ENCODE measurements at regions not wholly inside any gene's neighbourhood (a gene's known extent, or its start where the extent isn't known, plus 50 kb on each side); places are given as distances from the start of the nearest gene placed in this dataset.

DNA sequence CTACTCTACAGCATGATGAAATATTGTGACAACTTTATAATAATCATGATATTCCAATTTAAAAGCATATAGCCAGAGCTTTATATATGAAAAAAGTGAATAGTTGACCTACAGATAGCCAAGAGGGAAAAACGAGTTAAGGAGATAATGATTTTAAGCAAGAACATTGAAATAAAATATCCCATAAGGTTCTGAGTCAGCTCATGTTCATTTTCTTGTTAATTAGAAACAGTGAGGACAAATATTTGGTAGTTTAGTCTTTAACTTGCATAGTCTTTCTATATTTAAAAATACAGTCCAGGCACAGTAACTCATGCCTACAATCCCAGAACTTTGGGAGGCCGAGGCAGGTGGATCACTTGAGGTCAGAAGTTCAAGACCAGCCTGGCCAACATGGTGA lies 55.8 kb upstream of the CDH6 start:
- no peak for DNase-seq (ENCODE audit: low read depth)

DNA sequence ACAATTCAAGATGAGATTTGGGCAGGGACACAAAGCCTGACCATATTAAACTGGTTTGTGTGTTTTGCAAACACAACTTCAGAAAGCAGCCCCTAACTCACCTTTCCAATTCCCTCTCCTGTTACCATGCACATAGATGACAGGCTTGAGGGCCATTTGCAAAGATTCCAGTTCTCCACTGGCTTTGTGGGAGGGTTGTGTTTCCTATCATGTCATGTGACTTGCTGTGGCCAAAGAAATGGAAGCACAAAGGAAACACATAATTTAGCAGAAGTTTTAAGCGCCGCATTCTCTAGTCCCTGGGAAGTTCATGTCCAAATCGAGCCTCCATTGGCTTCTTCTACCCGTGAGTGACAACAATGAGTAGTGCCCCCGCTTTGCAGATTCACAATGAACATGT lies 57.9 kb upstream of the CDH6 start:
- DNase-seq (ENCODE audit: low read depth), result no peak

DNA sequence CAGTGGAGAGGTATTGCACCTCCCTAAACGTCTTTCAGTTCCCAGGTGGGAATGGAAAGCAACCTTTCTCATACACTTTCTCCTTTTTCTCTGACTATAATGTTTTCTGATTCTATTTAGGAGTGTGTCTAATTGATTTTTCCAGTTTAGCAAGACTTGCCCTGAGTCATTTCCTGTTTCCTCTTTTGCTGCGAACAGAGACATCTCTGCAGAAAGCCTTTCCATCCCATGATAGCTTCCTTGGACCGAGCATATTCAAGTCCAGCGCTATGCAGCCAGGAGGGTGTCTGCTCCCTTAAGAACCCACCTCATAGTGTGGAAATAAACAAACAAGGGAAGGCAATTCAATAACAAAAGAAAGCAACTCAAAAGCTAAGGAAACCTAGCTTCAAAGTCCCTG lies 60.0 kb upstream of the CDH6 start:
- no peak for DNase-seq (ENCODE audit: low read depth)

DNA sequence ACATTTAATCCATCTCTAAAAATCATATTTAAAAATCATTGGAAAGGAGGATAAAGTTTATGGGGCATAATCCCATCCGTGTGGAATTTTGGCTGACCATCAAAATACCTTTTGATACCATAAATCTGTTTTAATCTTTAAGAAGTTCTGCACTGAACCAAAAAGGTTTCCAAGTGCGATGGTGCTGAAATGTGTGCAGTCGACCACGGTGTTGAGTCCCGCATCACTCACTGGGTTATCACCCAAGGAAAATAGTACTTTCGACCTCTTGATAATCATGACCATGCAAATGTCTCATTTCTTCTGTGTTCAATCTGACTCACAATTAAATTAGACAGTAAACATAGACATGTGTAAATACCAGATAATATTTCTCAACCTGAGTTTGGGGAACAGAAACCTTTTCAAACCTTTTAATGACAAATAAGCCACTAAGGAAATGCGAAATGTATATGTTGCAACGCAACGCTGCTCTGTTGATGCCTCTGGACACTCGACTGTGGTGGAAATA lies 62.0 kb upstream of the CDH6 start:
- DNase-seq (ENCODE audit: low read depth), result no peak

DNA sequence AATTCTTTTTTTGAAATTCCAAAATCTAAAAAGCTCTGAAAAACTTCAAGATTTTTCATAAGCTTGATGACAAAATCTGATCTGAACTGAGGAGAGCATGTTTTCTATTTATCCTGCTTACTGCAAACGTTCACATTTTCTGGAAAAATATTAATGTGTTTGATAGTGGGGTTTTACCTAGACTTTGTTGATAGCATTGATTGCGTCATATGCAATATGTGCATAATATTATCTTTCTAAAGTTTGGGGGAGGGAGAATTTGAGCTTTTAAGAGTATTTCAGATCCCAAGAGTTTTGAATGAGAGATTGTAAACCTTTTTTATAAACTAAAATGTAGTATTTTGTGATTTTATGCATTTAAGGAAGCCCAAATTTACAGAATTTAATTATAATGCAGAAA lies 62.8 kb upstream of the CDH6 start:
- DNase-seq (ENCODE audit: low read depth), result no peak

DNA sequence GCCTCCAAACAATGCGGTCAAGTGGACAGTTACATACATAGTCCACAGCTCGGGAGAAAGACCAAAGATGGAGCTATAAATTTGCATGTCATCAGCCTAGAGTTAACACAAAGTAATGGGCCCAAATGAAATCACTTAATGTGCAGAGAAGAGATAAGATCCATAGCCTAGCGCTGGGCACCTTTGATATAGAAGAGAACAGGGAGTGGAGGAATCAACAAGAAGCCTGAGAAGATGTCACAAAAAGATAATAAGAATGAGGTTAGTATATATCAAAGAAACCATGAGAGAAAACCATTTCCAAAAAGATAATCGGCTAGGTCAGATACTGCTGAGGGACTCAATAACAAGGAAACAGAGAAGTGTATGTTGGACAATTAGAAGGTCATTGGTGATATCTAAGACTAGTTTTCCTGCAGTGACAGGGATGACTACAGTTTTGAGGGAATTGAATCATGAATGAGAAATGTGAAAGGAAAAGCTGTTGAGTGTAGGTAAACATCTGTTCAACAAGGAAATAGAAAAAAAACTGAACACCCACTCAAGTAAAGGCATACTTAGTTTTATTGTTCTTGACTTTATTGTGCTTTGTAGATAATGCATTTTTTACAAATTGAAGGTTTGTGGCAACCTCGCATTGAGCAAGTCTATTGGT lies 68.7 kb upstream of the CDH6 start:
- no peak for DNase-seq (ENCODE audit: low read depth)

DNA sequence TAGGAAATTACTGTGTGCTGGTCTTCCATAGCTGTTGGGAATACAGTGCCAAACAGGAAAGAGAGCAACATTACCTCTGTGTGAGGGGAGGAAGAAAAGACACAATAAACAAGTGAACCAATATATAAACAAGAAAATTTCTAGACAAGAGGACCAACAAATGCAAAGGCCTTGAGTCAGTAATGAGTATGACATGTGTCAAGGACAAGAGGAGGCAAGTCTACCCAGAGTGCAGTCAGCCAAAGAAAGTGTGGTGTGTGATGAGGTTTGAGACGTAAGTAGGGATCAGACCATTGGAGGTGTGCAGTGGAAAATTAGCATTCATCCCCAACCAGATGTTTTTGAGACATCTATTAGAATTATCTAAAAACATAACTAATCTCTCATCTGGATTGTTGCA lies 69.5 kb upstream of the CDH6 start:
- no peak for DNase-seq (ENCODE audit: low read depth)

DNA sequence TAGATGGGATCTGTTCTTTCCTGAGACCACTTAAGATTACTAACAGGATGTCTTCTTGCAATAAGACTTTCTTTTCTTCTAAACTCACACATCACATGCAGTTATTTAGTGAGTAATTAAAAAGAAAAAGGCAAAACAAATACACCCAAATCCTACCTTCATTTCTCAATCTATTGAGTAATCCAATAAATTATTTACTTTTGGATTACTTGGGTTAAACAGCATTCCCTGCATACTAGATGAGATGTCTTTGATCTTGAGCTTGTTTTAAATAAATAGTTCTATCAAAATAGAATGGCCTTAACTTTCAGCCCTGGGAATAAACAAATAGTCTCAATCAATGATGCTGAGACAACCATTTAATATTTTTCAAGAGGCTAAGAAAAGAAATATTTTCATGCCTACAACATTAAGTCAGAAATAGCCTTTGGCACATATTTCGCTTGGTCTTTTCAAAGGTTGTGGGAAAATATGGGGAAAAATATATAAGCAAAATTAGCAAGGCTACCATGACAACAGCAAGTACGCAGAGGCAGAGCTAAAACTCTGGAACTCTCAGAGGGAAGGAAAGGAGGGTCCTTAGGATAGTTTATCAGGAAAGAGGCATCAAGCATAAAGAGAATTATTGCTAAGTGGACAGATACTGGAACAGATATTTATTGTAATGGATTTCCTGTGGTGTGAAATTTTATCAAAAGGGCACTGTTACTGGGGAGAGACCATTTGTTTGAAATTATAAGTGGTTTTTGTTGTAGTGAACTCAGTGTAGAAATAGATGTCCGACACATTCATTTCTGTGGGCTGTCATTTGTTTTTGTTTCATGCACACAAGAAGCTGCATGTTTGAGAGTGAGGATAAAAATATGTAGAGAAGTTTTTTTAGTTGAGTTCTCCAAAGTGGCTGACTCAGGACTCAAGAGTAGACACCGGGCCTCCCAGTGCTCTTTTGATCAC lies 70.2 kb upstream of the CDH6 start:
- no peak for DNase-seq (ENCODE audit: low read depth)

DNA sequence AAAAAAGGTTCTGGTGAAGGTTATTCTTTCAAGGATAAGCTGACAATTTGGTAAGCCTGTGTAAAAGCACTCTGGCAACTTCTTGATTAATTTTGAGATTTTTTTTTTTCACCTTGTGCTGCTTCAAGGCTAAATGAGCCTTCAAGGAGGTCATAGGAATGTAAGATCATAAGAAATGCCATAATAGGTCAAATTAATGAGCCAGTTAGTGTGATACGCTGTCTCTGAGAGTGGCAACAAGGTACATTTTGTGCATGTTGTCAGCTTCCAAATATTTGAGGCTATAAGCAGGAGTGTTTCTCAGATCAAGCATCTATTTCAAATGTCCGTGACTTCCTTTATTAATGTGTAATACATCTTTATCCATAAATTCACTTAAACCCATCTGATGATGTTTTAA lies 72.3 kb upstream of the CDH6 start:
- no peak for DNase-seq (ENCODE audit: low read depth)

DNA sequence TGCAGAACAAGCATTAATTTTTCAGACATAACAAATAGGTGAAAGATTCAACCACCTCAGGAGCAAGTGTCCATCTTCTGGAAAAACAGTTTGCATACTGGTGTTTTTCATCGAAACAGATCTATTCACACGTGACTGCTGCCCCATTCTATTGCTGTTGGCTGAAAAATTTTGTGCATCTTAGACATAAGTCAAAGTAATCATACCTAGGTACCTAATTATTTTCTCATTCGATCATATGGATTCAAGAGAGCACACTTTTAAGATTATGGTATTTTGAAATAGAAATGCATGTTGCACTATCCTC lies 72.9 kb upstream of the CDH6 start:
- no peak for DNase-seq (ENCODE audit: low read depth)

DNA sequence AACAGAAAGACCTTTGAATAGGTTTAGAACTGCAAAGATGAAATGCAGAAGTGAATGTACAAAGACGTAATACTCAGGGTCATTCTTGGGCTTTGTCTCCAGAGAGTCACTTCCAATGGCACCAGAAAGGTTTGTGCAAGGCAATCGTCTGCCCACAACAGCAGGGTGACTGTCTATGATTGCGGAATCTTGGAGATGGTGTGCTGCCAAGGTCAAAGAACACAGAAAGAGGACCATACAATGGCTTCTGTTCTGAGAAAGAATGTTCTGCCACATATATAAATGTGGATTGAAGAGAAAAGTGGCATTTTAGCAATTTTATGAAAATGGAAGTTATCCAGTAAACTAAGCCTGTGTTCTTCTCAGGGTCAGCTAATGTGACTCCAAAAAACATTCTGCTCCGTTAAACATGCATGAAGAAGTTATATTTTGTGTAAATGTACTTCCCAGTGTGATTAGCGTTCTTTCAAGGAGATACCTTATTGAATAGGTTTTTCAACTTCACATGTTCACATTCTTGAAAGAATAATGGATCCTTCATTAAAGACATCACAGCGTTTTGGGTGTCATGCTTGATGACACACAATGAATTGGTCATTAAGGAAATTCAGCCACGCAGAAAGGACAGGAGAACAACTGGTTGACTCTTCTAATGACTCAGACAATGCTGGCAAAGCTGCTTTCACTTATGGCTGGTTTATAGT lies 73.4 kb upstream of the CDH6 start:
- no peak for DNase-seq (ENCODE audit: low read depth)

DNA sequence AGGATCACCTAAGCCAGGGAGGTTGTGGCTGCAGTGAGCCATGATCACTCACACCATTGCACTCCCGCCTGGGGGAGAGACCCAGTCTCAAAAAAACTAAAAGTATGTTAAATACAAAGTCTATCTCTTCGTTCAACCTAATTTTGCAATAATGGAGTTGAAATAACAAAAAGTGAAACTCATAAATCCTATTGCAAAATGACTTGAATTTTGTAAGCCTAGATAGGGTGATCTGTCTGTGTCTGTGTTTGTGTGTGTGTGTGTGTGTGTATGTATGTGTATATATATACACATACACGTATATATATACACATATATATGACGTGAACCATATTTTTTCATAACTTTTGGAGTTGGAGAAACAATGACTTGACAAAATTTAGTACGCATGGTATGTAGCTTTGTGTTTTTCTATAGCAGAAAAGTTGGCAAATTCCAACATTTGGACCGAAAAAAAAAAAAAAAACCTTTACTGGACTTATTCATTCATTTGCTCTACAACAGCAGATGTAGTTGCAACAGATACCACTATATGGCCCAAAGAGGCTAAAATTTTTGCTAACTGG lies 76.9 kb upstream of the CDH6 start:
- no peak for DNase-seq (ENCODE audit: low read depth)

DNA sequence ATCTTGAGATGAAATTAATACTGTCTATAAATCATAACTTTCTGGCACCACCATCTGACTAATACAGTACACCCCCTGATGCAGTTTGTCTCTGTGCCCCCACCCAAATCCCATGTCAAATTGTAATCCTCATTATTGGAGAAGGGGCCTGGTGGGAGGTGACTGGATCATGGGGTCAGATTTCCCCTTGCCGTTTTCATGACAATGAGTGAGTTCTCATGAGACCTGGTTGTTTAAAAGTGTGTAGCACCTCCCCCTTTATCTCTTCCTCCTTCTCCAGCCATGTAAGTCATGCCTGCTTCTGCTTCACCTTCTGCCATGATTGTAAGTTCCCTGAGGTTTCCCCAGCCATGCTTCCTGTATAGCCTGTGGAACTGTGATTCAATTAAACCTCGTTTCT lies 78.7 kb upstream of the CDH6 start:
- no peak for DNase-seq (ENCODE audit: low read depth)

DNA sequence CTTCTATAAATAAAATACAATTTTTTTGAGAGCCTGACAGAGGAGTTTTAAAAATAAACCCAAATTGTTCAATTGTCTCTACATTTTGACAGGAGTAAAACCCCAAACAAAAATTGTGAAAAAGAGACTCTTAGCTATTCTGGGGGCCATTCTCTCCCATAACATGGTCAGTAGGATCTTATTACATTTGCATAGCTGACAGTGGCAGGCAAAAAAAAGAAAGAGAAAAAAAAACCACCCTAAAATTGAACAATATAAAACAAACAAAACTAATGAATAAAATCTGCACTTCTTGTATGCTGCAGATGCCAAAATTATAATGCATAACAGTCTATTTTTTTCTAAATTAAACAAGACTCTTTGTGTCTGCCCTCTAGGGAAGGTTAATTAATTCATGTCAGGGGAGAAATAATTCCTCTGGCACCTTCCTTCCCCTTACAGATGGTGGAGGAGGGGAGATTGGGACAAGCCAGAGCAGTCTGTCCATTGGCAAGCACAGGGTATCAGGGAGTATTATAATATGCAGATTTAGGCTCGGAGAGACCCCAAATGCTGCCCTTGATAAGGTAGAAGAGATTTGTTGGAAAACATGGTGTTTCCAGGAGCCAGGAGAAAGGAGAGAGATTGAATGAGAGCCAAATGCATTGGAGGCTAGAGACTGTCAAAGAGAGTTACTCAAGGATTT lies 79.7 kb upstream of the CDH6 start:
- DNase-seq (ENCODE audit: low read depth), result no peak

DNA sequence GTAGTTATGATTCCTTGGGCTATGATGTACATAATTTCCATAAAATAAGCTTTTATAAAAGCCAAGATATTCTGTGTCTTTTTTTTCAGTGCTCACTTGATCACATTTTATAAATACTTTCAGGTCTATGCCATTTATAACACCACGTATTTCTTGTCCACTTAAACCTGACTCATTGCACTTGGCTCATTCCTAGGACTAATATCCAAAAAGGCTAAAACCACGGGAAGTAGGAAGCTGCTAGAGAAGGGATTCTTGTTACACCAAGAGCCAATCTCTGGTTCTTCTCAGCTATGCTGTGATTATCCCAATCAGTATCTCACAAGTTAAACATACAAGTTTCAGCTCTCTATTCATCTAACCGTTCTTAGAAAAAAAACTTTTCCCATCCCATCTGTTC lies 80.4 kb upstream of the CDH6 start:
- peak; percentile 76 for DNase-seq (ENCODE audit: low read depth)

DNA sequence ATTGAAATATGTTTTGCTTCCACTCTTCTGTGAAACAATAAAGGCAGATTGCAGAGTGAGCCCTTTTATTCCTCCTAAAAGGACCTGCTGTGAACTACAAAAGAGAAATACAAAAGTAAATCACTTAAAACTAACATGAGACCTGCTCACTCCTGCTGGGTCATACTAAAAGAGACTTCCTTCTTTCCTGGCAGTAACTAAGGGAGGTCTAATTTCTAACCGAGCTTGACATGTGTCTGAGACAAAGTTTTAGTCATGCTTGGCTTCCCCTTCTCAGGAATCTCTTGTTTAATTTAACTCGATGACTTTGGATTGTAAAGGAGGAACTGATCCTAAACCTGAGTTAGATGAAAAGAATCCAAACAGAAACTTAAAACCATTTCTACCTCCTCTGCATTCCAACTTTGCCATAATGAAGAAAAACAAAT lies 86.4 kb upstream of the CDH6 start:
- DNase-seq (ENCODE audit: low read depth), result no peak

DNA sequence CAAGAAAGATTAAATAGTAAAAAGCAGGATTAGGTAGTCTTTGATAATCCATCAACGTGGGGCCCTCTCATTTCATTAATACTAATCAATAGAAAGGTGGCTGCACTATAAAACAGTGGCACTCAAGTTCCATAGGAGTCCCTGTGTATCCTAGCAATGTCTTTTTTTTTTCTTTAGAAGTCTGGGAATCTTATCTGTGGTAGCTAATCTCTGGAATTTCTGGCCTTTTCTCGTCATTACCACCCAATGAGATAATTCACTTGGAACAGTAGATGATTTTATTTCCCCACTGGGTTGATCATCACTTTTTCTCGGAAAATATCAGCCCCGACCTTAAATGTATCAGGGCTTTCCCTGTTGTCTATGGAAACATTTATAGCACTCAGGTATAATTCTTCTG lies 86.8 kb upstream of the CDH6 start:
- DNase-seq (ENCODE audit: low read depth), result no peak

DNA sequence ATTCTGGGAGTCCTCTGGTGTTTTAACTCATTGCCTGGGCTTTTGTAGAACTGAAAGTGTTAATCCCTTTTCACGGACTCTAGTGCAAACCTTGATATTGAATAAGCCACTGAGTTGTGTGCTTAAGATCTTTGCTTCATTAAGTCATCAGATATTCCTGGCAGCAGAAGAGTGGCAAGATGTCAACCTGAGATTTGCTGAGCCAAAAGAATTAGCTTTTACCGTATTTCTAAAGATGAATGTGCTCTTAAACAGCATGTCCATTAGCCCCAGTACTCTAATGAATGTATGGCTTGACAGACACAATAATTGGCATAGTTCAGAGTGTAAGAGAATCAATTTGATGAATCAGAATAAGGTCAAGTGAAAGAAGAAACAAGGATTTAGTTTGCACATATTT lies 87.2 kb upstream of the CDH6 start:
- no peak for DNase-seq (ENCODE audit: low read depth)

DNA sequence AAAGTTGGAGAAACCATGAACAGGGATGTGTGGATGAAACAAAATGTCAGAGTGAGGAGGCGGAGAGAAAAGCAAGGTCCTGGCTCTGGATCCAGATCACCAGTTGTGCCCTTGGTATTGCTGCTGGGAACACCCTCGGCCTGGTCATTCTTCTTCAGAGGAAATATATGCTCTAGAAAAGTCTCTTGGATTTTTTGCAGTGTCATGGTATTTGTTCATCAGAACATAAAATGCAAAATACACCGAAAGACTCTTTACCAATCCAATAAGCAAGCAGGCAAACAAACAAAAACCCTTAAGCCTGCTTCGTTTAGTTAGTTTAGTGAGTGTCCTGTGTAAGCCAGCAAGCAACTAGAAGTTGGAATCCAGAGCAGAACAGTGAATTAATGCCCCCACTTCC lies 88.7 kb upstream of the CDH6 start:
- DNase-seq (ENCODE audit: low read depth), result no peak

DNA sequence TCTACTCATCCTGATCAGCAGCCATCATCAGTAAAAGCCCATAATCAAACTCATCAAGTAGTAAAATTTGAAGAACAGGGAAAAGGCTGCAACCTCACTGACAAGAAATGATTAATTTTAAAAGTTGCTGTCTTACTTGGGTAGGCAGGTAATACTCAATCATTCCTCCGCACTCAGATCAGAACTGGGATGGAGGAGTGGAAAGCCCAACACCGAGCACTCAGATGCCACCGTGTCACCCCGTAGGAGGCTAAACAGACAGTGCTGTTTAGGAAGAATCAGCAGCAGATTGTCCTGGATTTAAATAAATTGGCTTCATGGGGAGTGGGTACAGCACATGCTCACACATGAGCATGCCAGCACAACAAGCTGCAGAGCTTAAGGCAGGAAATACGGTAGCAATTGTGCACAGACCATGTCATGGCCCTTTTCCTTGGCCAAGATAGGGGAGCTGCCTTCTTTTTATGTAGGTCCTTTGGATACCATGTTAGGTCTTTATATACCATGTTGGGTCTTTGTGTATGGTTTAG lies 92.6 kb upstream of the CDH6 start:
- no peak for DNase-seq (ENCODE audit: low read depth)

DNA sequence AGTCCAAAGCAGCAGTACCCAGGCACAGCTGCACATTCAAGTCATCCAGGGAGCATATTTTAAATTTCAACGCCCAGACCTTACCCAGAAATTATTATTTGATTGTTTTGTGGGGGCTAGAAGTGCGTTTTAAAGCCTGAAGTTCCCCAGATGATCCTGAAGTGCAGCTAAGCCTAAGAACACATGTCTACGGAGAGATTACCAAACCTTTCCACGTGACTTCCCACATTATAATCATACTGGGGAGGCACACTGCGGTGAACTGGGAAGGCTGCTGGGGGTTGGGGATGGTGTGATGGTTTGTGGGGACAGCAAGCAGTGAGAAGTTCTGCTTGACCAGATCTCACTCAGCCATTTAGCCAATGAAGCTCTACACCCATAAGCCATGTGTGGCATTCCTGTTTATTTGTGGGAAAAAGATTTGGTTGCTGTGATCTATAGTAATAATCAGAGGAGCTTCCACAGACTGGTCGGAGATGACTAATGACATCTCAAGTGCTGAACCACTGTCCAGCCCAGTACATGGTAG lies 93.4 kb upstream of the CDH6 start:
- DNase-seq (ENCODE audit: low read depth), result no peak

DNA sequence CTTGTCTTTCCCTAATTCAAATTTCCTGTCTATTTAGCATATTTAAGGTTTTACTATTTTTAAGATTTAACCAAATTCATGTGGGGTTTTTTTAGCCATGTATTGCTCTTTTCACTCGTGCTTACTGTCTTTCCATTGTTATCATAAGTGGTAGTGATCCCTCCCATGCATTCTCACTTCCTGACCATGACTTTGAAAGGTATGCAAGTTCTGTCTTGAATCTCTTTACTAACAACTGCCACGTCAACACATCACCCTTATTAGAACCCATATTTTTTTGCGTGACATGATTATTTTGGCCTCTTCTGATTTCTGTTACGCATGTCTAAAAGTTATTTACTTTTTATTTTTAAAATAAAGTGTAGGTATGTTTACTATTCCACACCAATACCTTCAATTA lies 94.7 kb upstream of the CDH6 start:
- DNase-seq (ENCODE audit: low read depth), result no peak
